ENCODE measurements at regions not wholly inside any gene's neighbourhood (a gene's known extent, or its start where the extent isn't known, plus 50 kb on each side); places are given as distances from the start of the nearest gene placed in this dataset.

DNA sequence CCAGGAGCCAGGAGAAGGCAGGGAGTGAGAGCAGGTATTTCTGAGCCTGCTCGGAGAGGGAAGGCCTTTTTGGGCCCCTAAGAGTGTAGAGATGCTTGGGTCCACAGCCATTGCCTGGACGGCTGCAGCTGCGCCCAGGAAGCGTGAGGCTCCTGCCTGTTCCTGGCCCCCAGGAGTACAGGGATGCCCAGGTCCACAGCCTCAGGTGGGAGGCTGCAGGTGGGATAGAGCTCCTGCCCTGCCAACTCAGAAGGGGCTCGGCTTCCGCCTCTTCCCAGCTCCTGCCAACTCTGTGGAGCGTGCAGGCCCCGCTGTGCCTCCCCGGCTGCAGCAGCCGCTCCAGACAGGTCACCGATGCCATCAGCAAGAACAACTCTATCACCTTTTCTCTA is 351.0 kb upstream of the PCDH20 start:
- Histone ChIP-seq H3K4me1 (ENCODE audit: insufficient read depth, low read length, poor library complexity, severe bottlenecking) (no peaks in the 10 kb centered on the region), H3K9ac (ENCODE audit: low read depth, low read length, poor library complexity, severe bottlenecking) (no peak overlapping the region), H3K4me3 (ENCODE audit: low read length, poor library complexity, severe bottlenecking) (no peak overlapping the region), H3K36me3 (ENCODE audit: insufficient read depth, low read length) (no peaks in the 10 kb centered on the region), H3F3A (ENCODE audit: low read depth) (no peaks in the 10 kb centered on the region), H3K27me3 (ENCODE audit: insufficient read depth, low read length, poor library complexity, severe bottlenecking) (no peaks in the 10 kb centered on the region), H4K20me1 (ENCODE audit: insufficient read depth, low read length, poor library complexity, severe bottlenecking) (no peaks in the 10 kb centered on the region), H3K9me2 (replicated peaks; ENCODE audit: low read depth, low read length) (no peaks in the 10 kb centered on the region), H3K79me2 (ENCODE audit: insufficient read depth, low read length) (no peaks in the 10 kb centered on the region), H3K4me2 (ENCODE audit: low read depth, low read length, poor library complexity, severe bottlenecking) (no peak overlapping the region), H3K9me3 (ENCODE audit: insufficient read depth, low read depth, low read length) (no peaks in the 10 kb centered on the region), H2AFZ (ENCODE audit: low read length) (no peak overlapping the region)
- no peak for TF ChIP-seq EZH2phosphoT487 (IDR thresholded peaks at IDR 0.05; ENCODE audit: borderline replicate concordance)
- TF ChIP-seq, protein P1, sequence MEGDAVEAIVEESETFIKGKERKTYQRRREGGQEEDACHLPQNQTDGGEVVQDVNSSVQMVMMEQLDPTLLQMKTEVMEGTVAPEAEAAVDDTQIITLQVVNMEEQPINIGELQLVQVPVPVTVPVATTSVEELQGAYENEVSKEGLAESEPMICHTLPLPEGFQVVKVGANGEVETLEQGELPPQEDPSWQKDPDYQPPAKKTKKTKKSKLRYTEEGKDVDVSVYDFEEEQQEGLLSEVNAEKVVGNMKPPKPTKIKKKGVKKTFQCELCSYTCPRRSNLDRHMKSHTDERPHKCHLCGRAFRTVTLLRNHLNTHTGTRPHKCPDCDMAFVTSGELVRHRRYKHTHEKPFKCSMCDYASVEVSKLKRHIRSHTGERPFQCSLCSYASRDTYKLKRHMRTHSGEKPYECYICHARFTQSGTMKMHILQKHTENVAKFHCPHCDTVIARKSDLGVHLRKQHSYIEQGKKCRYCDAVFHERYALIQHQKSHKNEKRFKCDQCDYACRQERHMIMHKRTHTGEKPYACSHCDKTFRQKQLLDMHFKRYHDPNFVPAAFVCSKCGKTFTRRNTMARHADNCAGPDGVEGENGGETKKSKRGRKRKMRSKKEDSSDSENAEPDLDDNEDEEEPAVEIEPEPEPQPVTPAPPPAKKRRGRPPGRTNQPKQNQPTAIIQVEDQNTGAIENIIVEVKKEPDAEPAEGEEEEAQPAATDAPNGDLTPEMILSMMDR (conservative IDR thresholded peaks at IDR 0.05; ENCODE audit: low read length): no peak

DNA sequence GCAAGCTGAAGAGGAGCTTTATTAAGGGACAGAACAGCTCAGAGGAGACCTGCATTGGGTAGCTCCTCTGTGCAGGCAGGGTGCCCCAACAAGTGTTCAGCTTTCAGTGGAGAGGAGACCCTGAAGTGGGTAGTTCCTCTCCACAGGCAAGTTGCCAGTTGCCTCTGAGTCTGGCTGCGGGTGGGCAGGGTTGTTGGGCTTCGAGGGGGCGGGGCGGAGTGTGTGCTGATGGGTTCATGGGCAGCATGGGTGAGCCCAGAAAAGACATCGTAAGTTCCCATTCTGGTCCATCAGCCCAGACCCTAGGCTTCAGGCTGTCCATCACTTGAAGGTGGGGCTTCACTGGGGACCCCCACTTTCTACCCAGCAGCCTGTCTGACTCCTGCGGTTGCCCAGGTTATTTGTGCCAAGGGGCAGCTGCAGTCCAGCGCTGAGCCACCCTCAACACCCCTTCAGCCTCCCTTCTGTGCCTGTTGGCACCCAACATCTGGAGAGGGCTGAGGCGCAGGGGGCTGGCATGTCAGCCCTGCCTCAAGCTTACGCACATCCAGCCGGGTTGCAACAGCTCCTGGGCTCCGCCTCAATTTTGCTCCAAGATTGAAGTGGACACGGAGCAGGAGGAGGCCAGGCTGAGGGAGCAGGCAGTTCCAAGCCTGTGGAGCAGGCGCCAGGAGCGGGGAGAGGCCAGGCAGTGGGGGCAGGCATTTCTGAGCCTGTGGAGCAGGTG is 350.5 kb upstream of the PCDH20 start:
- H3K4me3 ChIP-seq (ENCODE audit: low read length, poor library complexity, severe bottlenecking): no peak overlapping the region
- H3K9me2 ChIP-seq (replicated peaks; ENCODE audit: low read depth, low read length): no peaks in the 10 kb centered on the region
- no peak overlapping the region for H3K4me2 ChIP-seq (ENCODE audit: low read depth, low read length, poor library complexity, severe bottlenecking)
- no peaks in the 10 kb centered on the region for H3K9me3 ChIP-seq (ENCODE audit: insufficient read depth, low read depth, low read length)
- TF ChIP-seq, protein P1 (conservative IDR thresholded peaks at IDR 0.05; ENCODE audit: low read length): no peak
- TF ChIP-seq EZH2phosphoT487 (IDR thresholded peaks at IDR 0.05; ENCODE audit: borderline replicate concordance): no peak
- no peak overlapping the region for H2AFZ ChIP-seq (ENCODE audit: low read length)
- no peak overlapping the region for H3K9ac ChIP-seq (ENCODE audit: low read depth, low read length, poor library complexity, severe bottlenecking)
- no peaks in the 10 kb centered on the region for H3K79me2 ChIP-seq (ENCODE audit: insufficient read depth, low read length)
- no peaks in the 10 kb centered on the region for H4K20me1 ChIP-seq (ENCODE audit: insufficient read depth, low read length, poor library complexity, severe bottlenecking)
- H3K4me1 ChIP-seq (ENCODE audit: insufficient read depth, low read length, poor library complexity, severe bottlenecking): no peaks in the 10 kb centered on the region
- no peaks in the 10 kb centered on the region for H3F3A ChIP-seq (ENCODE audit: low read depth)
- no peaks in the 10 kb centered on the region for H3K36me3 ChIP-seq (ENCODE audit: insufficient read depth, low read length)
- no peaks in the 10 kb centered on the region for H3K27me3 ChIP-seq (ENCODE audit: insufficient read depth, low read length, poor library complexity, severe bottlenecking)

DNA sequence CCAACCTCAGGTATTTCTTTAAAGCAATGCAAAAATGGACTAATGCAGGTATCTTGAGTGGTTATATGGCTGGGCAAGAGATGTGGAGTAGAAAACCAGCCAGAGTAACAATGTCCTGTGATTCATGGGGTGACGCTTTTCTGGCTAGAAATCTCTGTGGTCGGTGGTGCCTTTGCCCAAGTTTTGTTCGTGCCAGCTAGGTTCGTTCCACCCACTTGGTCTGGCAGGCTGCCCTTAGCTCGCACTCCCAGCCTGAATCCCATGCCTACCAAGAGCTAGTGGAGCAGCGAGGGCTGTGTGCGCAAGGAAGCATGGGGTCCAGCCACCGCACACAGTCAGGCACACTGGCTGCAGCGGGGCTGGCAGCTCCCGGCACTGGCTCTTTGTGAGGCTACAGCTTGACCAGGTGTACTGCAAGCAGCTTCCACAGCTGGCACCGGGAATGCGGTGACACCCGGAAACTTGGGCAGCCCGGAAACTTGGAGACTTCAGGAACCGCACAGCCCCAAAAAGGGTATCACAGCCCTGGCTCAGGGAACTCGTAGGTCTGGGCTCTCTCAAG is 349.6 kb upstream of the PCDH20 start:
- no peak overlapping the region for H2AFZ ChIP-seq (ENCODE audit: low read length)
- no peak overlapping the region for H3K4me3 ChIP-seq (ENCODE audit: low read length, poor library complexity, severe bottlenecking)
- no peaks in the 10 kb centered on the region for H3K79me2 ChIP-seq (ENCODE audit: insufficient read depth, low read length)
- H3K36me3 ChIP-seq (ENCODE audit: insufficient read depth, low read length): no peaks in the 10 kb centered on the region
- no peak for TF ChIP-seq EZH2phosphoT487 (IDR thresholded peaks at IDR 0.05; ENCODE audit: borderline replicate concordance)
- TF ChIP-seq, protein P1 (conservative IDR thresholded peaks at IDR 0.05; ENCODE audit: low read length): no peak
- no peaks in the 10 kb centered on the region for H3K9me2 ChIP-seq (replicated peaks; ENCODE audit: low read depth, low read length)
- H4K20me1 ChIP-seq (ENCODE audit: insufficient read depth, low read length, poor library complexity, severe bottlenecking): no peaks in the 10 kb centered on the region
- H3F3A ChIP-seq (ENCODE audit: low read depth): no peaks in the 10 kb centered on the region
- no peaks in the 10 kb centered on the region for H3K27me3 ChIP-seq (ENCODE audit: insufficient read depth, low read length, poor library complexity, severe bottlenecking)
- H3K9me3 ChIP-seq (ENCODE audit: insufficient read depth, low read depth, low read length): no peaks in the 10 kb centered on the region
- no peak overlapping the region for H3K4me2 ChIP-seq (ENCODE audit: low read depth, low read length, poor library complexity, severe bottlenecking)
- H3K9ac ChIP-seq (ENCODE audit: low read depth, low read length, poor library complexity, severe bottlenecking): no peak overlapping the region
- H3K4me1 ChIP-seq (ENCODE audit: insufficient read depth, low read length, poor library complexity, severe bottlenecking): no peaks in the 10 kb centered on the region

All from Loucy (cell line).